Astrocyte (in vitro differentiated cells and primary cell): ENCODE measurements at regions not wholly inside any gene's neighbourhood (a gene's known extent, or its start where the extent isn't known, plus 50 kb on each side); places are given as distances from the start of the nearest gene placed in this dataset.

Experiments used
- DNase-seq: peaks from one replicate; pipeline ENCODE4 v3.0.0-alpha.2; 2010; ENCODE audit warnings: low read depth
- FAIRE-seq: peaks from 2 replicates; lab custom pipeline; 2011; peaks lifted over from hg19 to GRCh38; lab: Jason Lieb, UNC
- H2AFZ ChIP-seq: 2 replicates; pipeline ENCODE4 v1.6.0; 2012; ENCODE audit warnings: low read depth, low read length, inconsistent platforms
- H3K27ac ChIP-seq: 2 replicates; pipeline ENCODE4 v1.5.1; 2011; ENCODE audit warnings: low read depth, low read length, inconsistent platforms
- H3K27me3 ChIP-seq: 2 replicates; pipeline ENCODE4 v1.6.0; 2011; ENCODE audit warnings: low read length, inconsistent platforms; ENCODE audit not compliant: insufficient read depth
- H3K36me3 ChIP-seq: 2 replicates; pipeline ENCODE4 v1.5.1; 2011; ENCODE audit warnings: low read length, inconsistent platforms; ENCODE audit not compliant: insufficient read depth
- H3K4me1 ChIP-seq: 2 replicates; pipeline ENCODE4 v1.5.1; 2011; ENCODE audit warnings: low read length, inconsistent platforms; ENCODE audit not compliant: insufficient read depth
- H3K4me2 ChIP-seq: 2 replicates; pipeline ENCODE4 v1.6.0; 2012; ENCODE audit warnings: low read length, inconsistent platforms
- H3K4me3 ChIP-seq: 2 replicates; pipeline ENCODE4 v1.5.1; 2011; ENCODE audit warnings: low read depth, mild to moderate bottlenecking, low read length, inconsistent platforms; ENCODE audit not compliant: insufficient read depth
- H3K79me2 ChIP-seq: 2 replicates; pipeline ENCODE4 v1.6.0; 2012; ENCODE audit warnings: mild to moderate bottlenecking, low read length, inconsistent platforms; ENCODE audit not compliant: insufficient read depth
- H3K9ac ChIP-seq: 2 replicates; pipeline ENCODE4 v1.6.0; 2012; ENCODE audit warnings: mild to moderate bottlenecking, low read length, inconsistent platforms
- H3K9me3 ChIP-seq: 2 replicates; pipeline ENCODE4 v1.5.1; 2012; ENCODE audit warnings: low read depth, mild to moderate bottlenecking, low read length, inconsistent platforms; ENCODE audit not compliant: insufficient read depth
- H4K20me1 ChIP-seq: 2 replicates; pipeline ENCODE4 v1.6.0; 2012; ENCODE audit warnings: low read length, inconsistent platforms; ENCODE audit not compliant: insufficient read depth
- H3K27ac Mint-ChIP-seq: one replicate; pipeline ENCODE4 v1.8.0; 2021; ENCODE audit warnings: mild to moderate bottlenecking, mixed read lengths; ENCODE audit not compliant: unreplicated experiment
- H3K27me3 Mint-ChIP-seq: one replicate; pipeline ENCODE4 v1.8.0; 2021; ENCODE audit warnings: low read depth, mixed read lengths; ENCODE audit not compliant: unreplicated experiment
- H3K36me3 Mint-ChIP-seq: one replicate; pipeline ENCODE4 v1.8.0; 2021; ENCODE audit warnings: low read depth, mixed read lengths; ENCODE audit not compliant: unreplicated experiment
- H3K4me1 Mint-ChIP-seq: one replicate; pipeline ENCODE4 v1.8.0; 2021; ENCODE audit warnings: low read depth, mixed read lengths; ENCODE audit not compliant: unreplicated experiment
- H3K4me3 Mint-ChIP-seq: one replicate; pipeline ENCODE4 v1.8.0; 2021; ENCODE audit warnings: mild to moderate bottlenecking, moderate library complexity, mixed read lengths; ENCODE audit not compliant: unreplicated experiment
- H3K9me3 Mint-ChIP-seq: one replicate; pipeline ENCODE4 v1.8.0; 2021; ENCODE audit warnings: mild to moderate bottlenecking, mixed read lengths; ENCODE audit not compliant: unreplicated experiment
- CTCF ChIP-seq: IDR thresholded peaks from 2 replicates; pipeline ENCODE4 v1.5.1; 2011; ENCODE audit warnings: low read depth, mild to moderate bottlenecking, inconsistent platforms, low read length, moderate library complexity; ENCODE audit not compliant: insufficient read depth
- EZH2 ChIP-seq: IDR thresholded peaks from 2 replicates; pipeline ENCODE4 v1.6.1; 2012; ENCODE audit warnings: mild to moderate bottlenecking, low read length, inconsistent platforms; ENCODE audit not compliant: insufficient read depth

- Histone ChIP-seq H3K4me2 (no peak overlapping the region), H3K36me3 (no peaks in the 10 kb centered on the region), H3K4me1 (peaks cover 18% of the 10 kb centered on the region), H3K9me3 (no peaks in the 10 kb centered on the region), H3K27me3 (no peaks in the 10 kb centered on the region), H4K20me1 (no peaks in the 10 kb centered on the region), H2AFZ (no peak overlapping the region), H3K27ac (no peak overlapping the region), H3K9ac (no peak overlapping the region), H3K79me2 (no peaks in the 10 kb centered on the region), H3K4me3 (no peak overlapping the region)
- H3K9me3 Mint-ChIP-seq: no peaks in the 10 kb centered on the region
- peaks cover 23% of the 10 kb centered on the region for H3K27me3 Mint-ChIP-seq
- DNase-seq (no peak), FAIRE-seq (no peak)
- H3K4me3 Mint-ChIP-seq: no peak overlapping the region
- peaks cover 5% of the 10 kb centered on the region for H3K4me1 Mint-ChIP-seq
- no peak overlapping the region for H3K27ac Mint-ChIP-seq
- TF ChIP-seq EZH2: no peak
- H3K36me3 Mint-ChIP-seq: no peaks in the 10 kb centered on the region
Observed at GRCh38 chr21:41620982-41621381, 113.0 kb upstream of the TMPRSS2 start.

- FAIRE-seq (no peak), DNase-seq (no peak)
- H3K4me1 ChIP-seq: peaks cover 22% of the 10 kb centered on the region
- no peaks in the 10 kb centered on the region for H3K9me3 ChIP-seq
- H2AFZ ChIP-seq: no peak overlapping the region
- no peak overlapping the region for H3K9ac ChIP-seq
- no peaks in the 10 kb centered on the region for H3K36me3 ChIP-seq
- no peak overlapping the region for H3K4me3 Mint-ChIP-seq
- H3K27me3 Mint-ChIP-seq: peaks cover 18% of the 10 kb centered on the region
- TF ChIP-seq CTCF (no peak), EZH2 (no peak)
- H3K79me2 ChIP-seq: no peaks in the 10 kb centered on the region
- H3K4me3 ChIP-seq: no peak overlapping the region
- no peaks in the 10 kb centered on the region for H4K20me1 ChIP-seq
- no peak overlapping the region for H3K4me2 ChIP-seq
- no peak overlapping the region for H3K27ac ChIP-seq
- H3K27ac Mint-ChIP-seq: no peak overlapping the region
- no peaks in the 10 kb centered on the region for H3K36me3 Mint-ChIP-seq
- no peaks in the 10 kb centered on the region for H3K9me3 Mint-ChIP-seq
- peaks cover 10% of the 10 kb centered on the region for H3K4me1 Mint-ChIP-seq
- H3K27me3 ChIP-seq: no peaks in the 10 kb centered on the region
Observed at GRCh38 chr21:41620541-41620940, 112.6 kb upstream of the TMPRSS2 start.

- Histone ChIP-seq H4K20me1 (no peaks in the 10 kb centered on the region), H3K27ac (peak overlapping the region; percentile 95), H3K4me3 (no peak overlapping the region), H3K27me3 (peaks cover 3% of the 10 kb centered on the region), H3K9me3 (no peaks in the 10 kb centered on the region), H3K9ac (peak overlapping the region; percentile 79), H2AFZ (peak overlapping the region; percentile 50), H3K4me2 (peak overlapping the region; percentile 69), H3K36me3 (no peaks in the 10 kb centered on the region), H3K79me2 (no peaks in the 10 kb centered on the region), H3K4me1 (peaks cover 39% of the 10 kb centered on the region)
- no peaks in the 10 kb centered on the region for H3K9me3 Mint-ChIP-seq
- FAIRE-seq (peak; percentile 60), DNase-seq (peak; percentile 95)
- peaks cover 26% of the 10 kb centered on the region for H3K27me3 Mint-ChIP-seq
- H3K4me1 Mint-ChIP-seq: peaks cover 20% of the 10 kb centered on the region
- H3K4me3 Mint-ChIP-seq: no peak overlapping the region
- no peak for TF ChIP-seq CTCF
- TF ChIP-seq EZH2: no peak
- H3K36me3 Mint-ChIP-seq: no peaks in the 10 kb centered on the region
- peak overlapping the region; percentile 83 for H3K27ac Mint-ChIP-seq
Observed at GRCh38 chr21:41616031-41616591, 108.2 kb upstream of the TMPRSS2 start.
